Endodermal cell (in vitro differentiated cells): ENCODE measurements at regions not wholly inside any gene's neighbourhood (a gene's known extent, or its start where the extent isn't known, plus 50 kb on each side); places are given as distances from the start of the nearest gene placed in this dataset.
A peak's percentile ranks its signal among the peaks of the same experiment; 100 is the strongest.

Source experiments
- DNase-seq: peaks from one replicate; pipeline ENCODE4 v3.0.0-alpha.2; 2017
- H3K27ac ChIP-seq: 2 replicates; pipeline ENCODE4 v1.5.1; 2013; ENCODE audit warnings: mild to moderate bottlenecking, low read depth, low read length, moderate library complexity
- H3K27me3 ChIP-seq: 2 replicates; pipeline ENCODE4 v1.6.1; 2013; ENCODE audit warnings: mild to moderate bottlenecking, low read length, moderate library complexity; ENCODE audit not compliant: insufficient read depth, control insufficient read depth, poor library complexity, severe bottlenecking
- H3K36me3 ChIP-seq: 2 replicates; pipeline ENCODE4 v1.7.0; 2013; ENCODE audit warnings: mild to moderate bottlenecking, low read length, moderate library complexity; ENCODE audit not compliant: control insufficient read depth, insufficient read depth
- H3K4me1 ChIP-seq: one replicate; pipeline ENCODE4 v1.7.0; 2013; ENCODE audit warnings: low read length; ENCODE audit not compliant: control insufficient read depth, insufficient read depth
- H3K4me3 ChIP-seq: 2 replicates; pipeline ENCODE4 v1.5.1; 2013; ENCODE audit warnings: mild to moderate bottlenecking, low read length, moderate library complexity
- H3K9ac ChIP-seq: 2 replicates; pipeline ENCODE4 v1.6.1; 2013; ENCODE audit warnings: mild to moderate bottlenecking, low read length, moderate library complexity; ENCODE audit not compliant: poor library complexity, severe bottlenecking; ENCODE audit errors: extremely low read depth
- H3K9me3 ChIP-seq: 2 replicates; pipeline ENCODE4 v1.6.1; 2013; ENCODE audit warnings: mild to moderate bottlenecking, low read length, moderate library complexity; ENCODE audit not compliant: control insufficient read depth
- H3K27ac Mint-ChIP-seq: 2 replicates; pipeline ENCODE4 v1.8.0; 2020; ENCODE audit warnings: mixed read lengths
- H3K27me3 Mint-ChIP-seq: 2 replicates; pipeline ENCODE4 v1.8.0; 2021; ENCODE audit warnings: mild to moderate bottlenecking, mixed read lengths; ENCODE audit not compliant: insufficient read depth
- H3K36me3 Mint-ChIP-seq: 2 replicates; pipeline ENCODE4 v1.8.0; 2020; ENCODE audit warnings: low read depth, mixed read lengths
- H3K4me1 Mint-ChIP-seq: 2 replicates; pipeline ENCODE4 v1.8.0; 2020; ENCODE audit warnings: mixed read lengths
- H3K4me3 Mint-ChIP-seq: 2 replicates; pipeline ENCODE4 v1.8.0; 2020; ENCODE audit warnings: mild to moderate bottlenecking, moderate library complexity, mixed read lengths
- H3K9me3 Mint-ChIP-seq: 2 replicates; pipeline ENCODE4 v1.8.0; 2020; ENCODE audit warnings: mild to moderate bottlenecking, mixed read lengths
- CTCF ChIP-seq: fragments of 200-600 bp; sonication (generic); conservative IDR thresholded peaks from 2 replicates; pipeline ENCODE4 v1.5.0; 2021; ENCODE audit warnings: antibody characterized with exemption, mild to moderate bottlenecking
- WGBS, 2 experiments: methylation state at CpG; one replicate each; pipeline versions ENCODE4 v1.1.5 to v1.1.7; 2013; ENCODE audit warnings: missing lambda C conversion rate in 2 of 2, mixed read lengths in 1 of 2; ENCODE audit not compliant: insufficient coverage in 1 of 2, insufficient read length in 1 of 2; 5-methylcytosine and 5-hydroxymethylcytosine counted together

- H3K27ac ChIP-seq = no peak overlapping the region
- H3K36me3 Mint-ChIP-seq = peaks cover 2% of the 10 kb centered on the region
- TF ChIP-seq CTCF = no peak
- peaks cover 10% of the 10 kb centered on the region for H3K9me3 ChIP-seq
- H3K36me3 ChIP-seq = no peaks in the 10 kb centered on the region
- H3K4me1 ChIP-seq = peaks cover 12% of the 10 kb centered on the region
- H3K9ac ChIP-seq = no peak overlapping the region
- H3K4me3 Mint-ChIP-seq = no peak overlapping the region
- H3K4me1 Mint-ChIP-seq = peaks cover 22% of the 10 kb centered on the region
- no peak for DNase-seq
- H3K9me3 Mint-ChIP-seq = peaks cover 11% of the 10 kb centered on the region
- no peak overlapping the region for H3K27ac Mint-ChIP-seq
- H3K4me3 ChIP-seq = no peak overlapping the region
- 92 to 93% methylated on average over 8 to 11 of the region's 11 CpGs for WGBS, 2 experiments
- H3K27me3 ChIP-seq = peaks cover 4% of the 10 kb centered on the region
- peaks cover 4% of the 10 kb centered on the region for H3K27me3 Mint-ChIP-seq
Measured at GRCh38 chr6:110545081-110545872, 68.9 kb upstream of the SLC22A16 start.

GRCh38 chr6:110544472-110544871, 68.1 kb upstream of the SLC22A16 start:
- Histone ChIP-seq H3K27me3 (peaks cover 4% of the 10 kb centered on the region), H3K9me3 (peaks cover 14% of the 10 kb centered on the region), H3K36me3 (no peaks in the 10 kb centered on the region), H3K4me1 (peaks cover 12% of the 10 kb centered on the region), H3K27ac (no peak overlapping the region), H3K4me3 (no peak overlapping the region), H3K9ac (no peak overlapping the region)
- peak; percentile 18 for DNase-seq
- H3K27ac Mint-ChIP-seq = no peak overlapping the region
- H3K4me1 Mint-ChIP-seq = peaks cover 22% of the 10 kb centered on the region
- H3K9me3 Mint-ChIP-seq = peaks cover 14% of the 10 kb centered on the region
- TF ChIP-seq CTCF = no peak
- peaks cover 2% of the 10 kb centered on the region for H3K36me3 Mint-ChIP-seq
- 95 to 100% methylated on average over 1 to 5 of the region's 5 CpGs for WGBS, 2 experiments
- peaks cover 4% of the 10 kb centered on the region for H3K27me3 Mint-ChIP-seq
- no peak overlapping the region for H3K4me3 Mint-ChIP-seq

DNA sequence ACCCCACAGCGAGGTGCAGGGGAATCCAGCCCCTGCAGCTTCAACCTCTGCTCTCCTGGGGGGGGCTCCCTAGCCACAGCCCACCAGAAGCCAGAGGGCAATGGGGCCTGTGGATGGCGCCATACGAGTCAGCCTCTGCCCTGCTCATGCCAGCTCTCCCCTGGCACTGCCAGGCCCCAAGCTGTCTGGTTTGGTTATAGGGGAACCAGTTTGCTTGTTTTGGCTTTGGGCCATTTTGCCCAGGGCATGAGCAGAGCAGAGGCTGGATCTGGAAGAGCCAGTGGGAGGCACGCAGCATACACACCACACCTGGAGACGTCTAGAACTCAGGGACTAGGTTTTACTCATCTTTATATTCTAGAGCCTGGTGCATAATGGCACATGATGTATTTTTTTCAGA, 66.7 kb upstream of the SLC22A16 start:
- Mint-ChIP-seq H3K9me3 (peaks cover 22% of the 10 kb centered on the region), H3K27me3 (peaks cover 4% of the 10 kb centered on the region), H3K4me1 (peaks cover 22% of the 10 kb centered on the region), H3K27ac (no peak overlapping the region), H3K4me3 (no peak overlapping the region), H3K36me3 (peaks cover 2% of the 10 kb centered on the region)
- Histone ChIP-seq H3K4me1 (peaks cover 12% of the 10 kb centered on the region), H3K27me3 (peaks cover 4% of the 10 kb centered on the region), H3K36me3 (no peaks in the 10 kb centered on the region), H3K9me3 (peaks cover 27% of the 10 kb centered on the region), H3K4me3 (no peak overlapping the region), H3K9ac (no peak overlapping the region), H3K27ac (no peak overlapping the region)
- no peak for TF ChIP-seq CTCF
- WGBS, 2 experiments = 83 to 92% methylated on average over 2 to 5 of the region's 5 CpGs
- DNase-seq = no peak
